ENCODE measurements at regions not wholly inside any gene's neighbourhood (a gene's known extent, or its start where the extent isn't known, plus 50 kb on each side); places are given as distances from the start of the nearest gene placed in this dataset.

- ChIA-PET SMC1A (ENCODE audit: uncharacterized antibody, unreplicated experiment) (no interaction called here), POLR2A (no interaction called here), CTCF (no interaction called here), RAD21 (ENCODE audit: unreplicated experiment) (no interaction called here)
- 52% methylated on average over 1 of the region's 1 CpG for WGBS (ENCODE audit: insufficient coverage, insufficient replicate concordance, low lambda C conversion rate, missing lambda C conversion rate)
- H3K4me3 ChIP-seq, result no peak overlapping the region
- 0 out of 4 replicates have a peak, but pooled peaks cover 0 to 2% of the 10 kb centered on the region in 2 experiments for H3K27me3 ChIP-seq (replicated peaks in 1 of 2; ENCODE audit: control insufficient read depth in 2 of 2, insufficient read depth in 2 of 2, low read length in 1 of 2)
- FAIRE-seq, result no peak
- H2AFZ ChIP-seq (ENCODE audit: control insufficient read depth, low read depth, low read length), result no peak overlapping the region
- no peaks in the 10 kb centered on the region for H3K4me1 ChIP-seq (ENCODE audit: control insufficient read depth, insufficient read depth, low read length)
- no peak for TF ChIP-seq SPI1 (IDR thresholded peaks at IDR 0.05; ENCODE audit: borderline replicate concordance, insufficient read depth, low read depth, low read length)
- no peak overlapping the region for H3K9ac ChIP-seq (ENCODE audit: control insufficient read depth, insufficient read depth, low read length)
- in situ Hi-C loops (cut with MboI), result no loop called here
- H3K79me2 ChIP-seq (ENCODE audit: control insufficient read depth, insufficient read depth, low read length), result no peaks in the 10 kb centered on the region
- intact Hi-C loops (cut with micrococcal nuclease; ENCODE audit: unreplicated experiment), result no loop called here
- H4K20me1 ChIP-seq (ENCODE audit: control insufficient read depth, insufficient read depth), result no peaks in the 10 kb centered on the region
- no peak overlapping the region for H3K4me2 ChIP-seq (ENCODE audit: control insufficient read depth, insufficient read depth)
- no TSS peak for BruUV-seq (replicated peaks)
- H3K9me3 ChIP-seq (replicated peaks; ENCODE audit: control insufficient read depth, insufficient read depth, low read length), result no peaks in the 10 kb centered on the region; the same call in 2 of the 3 replicates
- no peak for DNase-seq (ENCODE audit: low read depth, low spot score)
- no peak overlapping the region for H3K27ac ChIP-seq (ENCODE audit: control insufficient read depth, insufficient read depth)
- ATAC-seq, result peak; percentile 88
- no peaks in the 10 kb centered on the region for H3K36me3 ChIP-seq (ENCODE audit: control insufficient read depth in 2 of 2, insufficient read depth in 2 of 2, low read length in 1 of 2)
Observed at GRCh38 chr5:159628703-159629102, 287.6 kb upstream of the ADRA1B start.

- ChIA-PET RAD21 (ENCODE audit: unreplicated experiment) (no interaction called here), SMC1A (ENCODE audit: uncharacterized antibody, unreplicated experiment) (no interaction called here), CTCF (no interaction called here), POLR2A (no interaction called here)
- ATAC-seq (no peak; the same call in 2 of the 3 replicates), FAIRE-seq (no peak), DNase-seq (ENCODE audit: low read depth, low spot score) (no peak)
- Histone ChIP-seq H3K79me2 (ENCODE audit: control insufficient read depth, insufficient read depth, low read length) (no peaks in the 10 kb centered on the region), H2AFZ (ENCODE audit: control insufficient read depth, low read depth, low read length) (no peak overlapping the region), H3K4me3 (no peak overlapping the region), H3K27me3 (replicated peaks in 1 of 2; ENCODE audit: control insufficient read depth in 2 of 2, insufficient read depth in 2 of 2, low read length in 1 of 2) (0 out of 4 replicates have a peak, but pooled peaks cover 0 to 2% of the 10 kb centered on the region in 2 experiments), H3K4me2 (ENCODE audit: control insufficient read depth, insufficient read depth) (no peak overlapping the region), H3K9me3 (replicated peaks; ENCODE audit: control insufficient read depth, insufficient read depth, low read length) (no peaks in the 10 kb centered on the region; the same call in 2 of the 3 replicates), H3K36me3 (ENCODE audit: control insufficient read depth in 2 of 2, insufficient read depth in 2 of 2, low read length in 1 of 2) (no peaks in the 10 kb centered on the region), H4K20me1 (ENCODE audit: control insufficient read depth, insufficient read depth) (no peaks in the 10 kb centered on the region), H3K4me1 (ENCODE audit: control insufficient read depth, insufficient read depth, low read length) (no peaks in the 10 kb centered on the region), H3K27ac (ENCODE audit: control insufficient read depth, insufficient read depth) (no peak overlapping the region), H3K9ac (ENCODE audit: control insufficient read depth, insufficient read depth, low read length) (no peak overlapping the region)
- TF ChIP-seq NFYB (IDR thresholded peaks at IDR 0.05; ENCODE audit: insufficient read depth, low read depth, low read length), result no peak
- intact Hi-C loops (cut with micrococcal nuclease; ENCODE audit: unreplicated experiment) (no loop called here), in situ Hi-C loops (cut with MboI) (no loop called here)
- BruUV-seq (replicated peaks), result no TSS peak
- 18% methylated on average over 3 of the region's 3 CpGs for WGBS (ENCODE audit: insufficient coverage, insufficient replicate concordance, low lambda C conversion rate, missing lambda C conversion rate)
Observed at GRCh38 chr5:159629158-159629557, 287.1 kb upstream of the ADRA1B start.

Measured in GM12878 (cell line).